ENCODE measurements at regions not wholly inside any gene's neighbourhood (a gene's known extent, or its start where the extent isn't known, plus 50 kb on each side); places are given as distances from the start of the nearest gene placed in this dataset.

DNA sequence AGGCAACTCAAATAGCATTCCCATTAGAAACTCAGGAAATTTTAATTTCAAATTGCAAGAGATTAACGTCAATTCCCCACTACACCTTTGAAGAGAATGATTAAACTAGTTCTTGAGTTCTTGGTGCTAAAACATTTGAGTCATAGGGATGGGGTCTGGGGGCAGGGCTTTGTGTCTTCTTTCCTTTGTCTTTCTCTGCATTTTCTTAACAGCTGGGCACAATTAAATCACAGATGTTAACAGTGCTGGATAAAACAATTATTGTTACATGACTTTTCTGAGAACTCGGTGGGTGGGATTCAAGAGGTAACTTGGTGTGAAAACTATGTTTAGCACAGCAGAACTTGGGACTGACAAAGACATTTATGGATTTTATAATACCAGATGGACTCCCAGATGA lies 351.9 kb upstream of the TNC start:
- TF ChIP-seq, protein P1, sequence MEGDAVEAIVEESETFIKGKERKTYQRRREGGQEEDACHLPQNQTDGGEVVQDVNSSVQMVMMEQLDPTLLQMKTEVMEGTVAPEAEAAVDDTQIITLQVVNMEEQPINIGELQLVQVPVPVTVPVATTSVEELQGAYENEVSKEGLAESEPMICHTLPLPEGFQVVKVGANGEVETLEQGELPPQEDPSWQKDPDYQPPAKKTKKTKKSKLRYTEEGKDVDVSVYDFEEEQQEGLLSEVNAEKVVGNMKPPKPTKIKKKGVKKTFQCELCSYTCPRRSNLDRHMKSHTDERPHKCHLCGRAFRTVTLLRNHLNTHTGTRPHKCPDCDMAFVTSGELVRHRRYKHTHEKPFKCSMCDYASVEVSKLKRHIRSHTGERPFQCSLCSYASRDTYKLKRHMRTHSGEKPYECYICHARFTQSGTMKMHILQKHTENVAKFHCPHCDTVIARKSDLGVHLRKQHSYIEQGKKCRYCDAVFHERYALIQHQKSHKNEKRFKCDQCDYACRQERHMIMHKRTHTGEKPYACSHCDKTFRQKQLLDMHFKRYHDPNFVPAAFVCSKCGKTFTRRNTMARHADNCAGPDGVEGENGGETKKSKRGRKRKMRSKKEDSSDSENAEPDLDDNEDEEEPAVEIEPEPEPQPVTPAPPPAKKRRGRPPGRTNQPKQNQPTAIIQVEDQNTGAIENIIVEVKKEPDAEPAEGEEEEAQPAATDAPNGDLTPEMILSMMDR (IDR thresholded peaks at IDR 0.05) = no peak
- TF ChIP-seq POLR2A (IDR thresholded peaks at IDR 0.05; ENCODE audit: low read length) = no peak
- no peak for TF ChIP-seq PHF8 (IDR thresholded peaks at IDR 0.05; ENCODE audit: borderline replicate concordance, low read depth)
